ENCODE measurements at regions not wholly inside any gene's neighbourhood (a gene's known extent, or its start where the extent isn't known, plus 50 kb on each side); places are given as distances from the start of the nearest gene placed in this dataset.

- TF ChIP-seq CHD2 (IDR thresholded peaks at IDR 0.05; ENCODE audit: borderline replicate concordance, low read depth, low read length) (no peak), BCL11A (IDR thresholded peaks at IDR 0.05; ENCODE audit: low read depth, low read length) (no peak), REST (IDR thresholded peaks at IDR 0.05; ENCODE audit: low read depth, low read length) (no peak), CTCF (IDR thresholded peaks at IDR 0.05 in 2 of 3, conservative IDR thresholded peaks at IDR 0.05 in 1 of 3; ENCODE audit: control insufficient read depth in 2 of 3, extremely low read depth in 1 of 3, insufficient read depth in 1 of 3, low read depth in 3 of 3, low read length in 3 of 3) (no peak), POLR2A (IDR thresholded peaks at IDR 0.05; ENCODE audit: low read depth, low read length) (no peak), MEF2A (IDR thresholded peaks at IDR 0.05; ENCODE audit: insufficient read depth, low read depth, low read length) (no peak), RCOR1 (conservative IDR thresholded peaks at IDR 0.05; ENCODE audit: low read depth, low read length) (no peak), EP300 (IDR thresholded peaks at IDR 0.05; ENCODE audit: borderline replicate concordance in 1 of 2, control insufficient read depth in 1 of 2, low read depth in 2 of 2, low read length in 2 of 2) (no peak), ZBTB4 (CRISPR knock-in tag; IDR thresholded peaks at IDR 0.05) (no peak), ZZZ3 (IDR thresholded peaks at IDR 0.05; ENCODE audit: control insufficient read depth, insufficient read length, low read depth) (no peak), SIN3A (IDR thresholded peaks at IDR 0.05; ENCODE audit: low read depth, low read length) (no peak), NFYA (IDR thresholded peaks at IDR 0.05; ENCODE audit: borderline replicate concordance, low read depth, low read length) (no peak), BHLHE40 (IDR thresholded peaks at IDR 0.05; ENCODE audit: borderline replicate concordance in 1 of 2, low read depth in 2 of 2, low read length in 1 of 2) (no peak), MTA2 (IDR thresholded peaks at IDR 0.05; ENCODE audit: low read depth) (no peak)
Measured at GRCh38 chr2:118246726-118247125, 158.5 kb downstream of the INSIG2 start.

Data from GM12878 (cell line).